ENCODE measurements at regions not wholly inside any gene's neighbourhood (a gene's known extent, or its start where the extent isn't known, plus 50 kb on each side); places are given as distances from the start of the nearest gene placed in this dataset.

DNA sequence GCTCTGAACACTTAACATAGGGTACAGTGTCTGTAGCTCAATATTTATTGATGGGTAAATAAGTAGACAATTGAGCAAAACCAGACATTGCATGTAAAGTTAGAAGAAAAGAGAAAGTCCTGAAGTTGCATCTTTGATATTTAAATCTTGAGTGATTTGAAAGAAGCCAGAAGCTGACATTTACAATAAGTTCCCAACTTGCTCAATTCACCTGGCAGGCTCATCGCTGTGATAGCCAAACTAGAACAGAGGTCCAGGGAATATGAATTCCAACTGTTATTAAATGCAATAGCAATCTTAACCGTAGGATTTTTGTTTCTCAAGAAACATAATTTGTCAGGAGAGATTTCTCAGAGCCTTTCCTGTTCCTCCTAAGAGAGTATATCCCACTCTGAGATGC is 65.9 kb upstream of the EDN1 start:
- intact Hi-C loops (cut with micrococcal nuclease; ENCODE audit: unreplicated experiment) = no loop called here
- H3K9me3 ChIP-seq (ENCODE audit: insufficient read depth, low read depth) = no peaks in the 10 kb centered on the region
- no peaks in the 10 kb centered on the region for H3K4me1 ChIP-seq (replicated peaks; ENCODE audit: insufficient read depth)
- no peak overlapping the region for H3K4me2 ChIP-seq
- no peaks in the 10 kb centered on the region for H3K9me2 ChIP-seq (ENCODE audit: insufficient read depth)
- CTCF ChIA-PET = no interaction called here
- DNase-seq = no peak
- POLR2A ChIA-PET (ENCODE audit: unreplicated experiment) = no interaction called here
- H3K79me2 ChIP-seq (ENCODE audit: low read depth) = no peaks in the 10 kb centered on the region
- no peak overlapping the region for H3K4me3 ChIP-seq
- H2AFZ ChIP-seq = no peak overlapping the region
- no peaks in the 10 kb centered on the region for H4K20me1 ChIP-seq (ENCODE audit: insufficient read depth)
- TF ChIP-seq EZH2 (IDR thresholded peaks at IDR 0.05; ENCODE audit: low read depth) = no peak
- TF ChIP-seq, protein P1, sequence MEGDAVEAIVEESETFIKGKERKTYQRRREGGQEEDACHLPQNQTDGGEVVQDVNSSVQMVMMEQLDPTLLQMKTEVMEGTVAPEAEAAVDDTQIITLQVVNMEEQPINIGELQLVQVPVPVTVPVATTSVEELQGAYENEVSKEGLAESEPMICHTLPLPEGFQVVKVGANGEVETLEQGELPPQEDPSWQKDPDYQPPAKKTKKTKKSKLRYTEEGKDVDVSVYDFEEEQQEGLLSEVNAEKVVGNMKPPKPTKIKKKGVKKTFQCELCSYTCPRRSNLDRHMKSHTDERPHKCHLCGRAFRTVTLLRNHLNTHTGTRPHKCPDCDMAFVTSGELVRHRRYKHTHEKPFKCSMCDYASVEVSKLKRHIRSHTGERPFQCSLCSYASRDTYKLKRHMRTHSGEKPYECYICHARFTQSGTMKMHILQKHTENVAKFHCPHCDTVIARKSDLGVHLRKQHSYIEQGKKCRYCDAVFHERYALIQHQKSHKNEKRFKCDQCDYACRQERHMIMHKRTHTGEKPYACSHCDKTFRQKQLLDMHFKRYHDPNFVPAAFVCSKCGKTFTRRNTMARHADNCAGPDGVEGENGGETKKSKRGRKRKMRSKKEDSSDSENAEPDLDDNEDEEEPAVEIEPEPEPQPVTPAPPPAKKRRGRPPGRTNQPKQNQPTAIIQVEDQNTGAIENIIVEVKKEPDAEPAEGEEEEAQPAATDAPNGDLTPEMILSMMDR (conservative IDR thresholded peaks at IDR 0.05) = no peak
- no TSS peak for BruUV-seq (replicated peaks)
- H3K27ac ChIP-seq = no peak overlapping the region
- no peaks in the 10 kb centered on the region for H3K27me3 ChIP-seq (ENCODE audit: insufficient read depth, low read depth)
- no peaks in the 10 kb centered on the region for H3K36me3 ChIP-seq (ENCODE audit: low read depth)
- H3F3A ChIP-seq (ENCODE audit: insufficient read depth, low read depth) = no peaks in the 10 kb centered on the region

DNA sequence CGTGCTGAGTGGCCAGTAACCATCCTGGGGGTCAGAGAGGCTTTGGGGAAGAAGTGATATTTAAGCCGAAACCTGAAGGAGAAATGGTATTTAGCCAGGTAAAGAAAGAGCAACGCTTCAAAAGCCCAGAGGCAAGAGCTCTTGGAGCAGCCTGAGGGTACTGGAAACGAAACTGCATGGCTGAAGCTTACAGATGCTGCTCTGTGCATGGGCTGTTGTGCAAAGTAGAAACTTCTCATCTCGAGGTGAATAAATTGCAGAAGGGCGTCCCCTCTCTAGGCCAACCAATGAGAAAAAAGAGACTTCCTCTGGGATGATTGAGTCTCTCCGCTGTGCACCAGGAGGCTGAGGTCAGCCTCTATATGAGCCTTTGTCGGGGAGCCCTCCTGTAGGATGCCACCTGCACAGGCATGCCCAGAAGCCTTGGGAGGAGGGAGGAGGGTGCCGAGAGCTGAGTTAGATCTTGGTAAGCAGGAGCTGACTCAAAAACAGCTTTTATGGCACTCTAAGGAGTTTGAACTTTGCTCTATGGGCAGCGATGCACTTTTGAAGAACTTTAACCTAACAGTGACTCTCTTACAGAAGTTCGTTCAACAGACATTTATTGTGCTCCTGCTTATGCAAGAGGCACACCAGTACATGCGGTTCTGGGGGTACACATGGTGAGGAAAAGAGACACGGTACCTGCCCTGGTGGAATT is 61.6 kb upstream of the EDN1 start:
- no TSS peak for BruUV-seq (replicated peaks)
- POLR2A ChIA-PET (ENCODE audit: unreplicated experiment) = no interaction called here

DNA sequence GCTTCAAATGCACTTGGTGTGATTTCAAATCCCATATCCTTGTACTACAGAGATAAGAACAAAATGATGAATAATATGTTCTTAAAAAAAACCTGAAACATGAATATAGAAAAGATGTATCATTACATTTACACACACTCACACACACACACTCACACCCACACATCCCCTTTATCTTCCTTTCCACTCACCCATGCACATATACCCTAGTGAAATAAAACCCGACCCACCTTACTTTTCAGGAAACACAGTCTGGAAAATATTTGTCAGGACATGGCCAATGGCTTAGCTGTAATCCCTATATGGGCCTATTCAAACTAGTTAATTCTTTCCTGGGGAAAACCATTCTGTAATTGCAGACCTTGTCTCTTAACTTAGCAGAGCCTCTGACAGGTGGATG is 60.8 kb upstream of the EDN1 start:
- Histone ChIP-seq H3K36me3 (ENCODE audit: low read depth) (no peaks in the 10 kb centered on the region), H3K79me2 (ENCODE audit: low read depth) (no peaks in the 10 kb centered on the region), H2AFZ (0 out of 2 replicates have a peak overlapping the region, but pooled peaks have one; percentile 1), H3F3A (ENCODE audit: insufficient read depth, low read depth) (no peaks in the 10 kb centered on the region), H3K4me3 (no peak overlapping the region), H3K9me3 (ENCODE audit: insufficient read depth, low read depth) (no peaks in the 10 kb centered on the region), H3K4me1 (replicated peaks; ENCODE audit: insufficient read depth) (peaks cover 5% of the 10 kb centered on the region), H3K4me2 (no peak overlapping the region), H3K27me3 (ENCODE audit: insufficient read depth, low read depth) (no peaks in the 10 kb centered on the region), H4K20me1 (ENCODE audit: insufficient read depth) (no peaks in the 10 kb centered on the region), H3K27ac (no peak overlapping the region), H3K9me2 (ENCODE audit: insufficient read depth) (no peaks in the 10 kb centered on the region)
- ChIA-PET POLR2A (ENCODE audit: unreplicated experiment) (no interaction called here), CTCF (no interaction called here)
- no peak for TF ChIP-seq EZH2 (IDR thresholded peaks at IDR 0.05; ENCODE audit: low read depth)
- TF ChIP-seq, protein P1 (conservative IDR thresholded peaks at IDR 0.05) = no peak
- DNase-seq = no peak
- intact Hi-C loops (cut with micrococcal nuclease; ENCODE audit: unreplicated experiment) = no loop called here
- no TSS peak for BruUV-seq (replicated peaks)

More for the DNA sequence above, 61.6 kb upstream of the EDN1 start:
- Histone ChIP-seq H3K4me2 (no peak overlapping the region), H3K4me3 (no peak overlapping the region), H3K79me2 (ENCODE audit: low read depth) (no peaks in the 10 kb centered on the region), H3K27me3 (ENCODE audit: insufficient read depth, low read depth) (no peaks in the 10 kb centered on the region), H2AFZ (no peak overlapping the region), H3K9me2 (ENCODE audit: insufficient read depth) (no peaks in the 10 kb centered on the region), H3F3A (ENCODE audit: insufficient read depth, low read depth) (no peaks in the 10 kb centered on the region), H3K36me3 (ENCODE audit: low read depth) (no peaks in the 10 kb centered on the region), H3K27ac (no peak overlapping the region), H4K20me1 (ENCODE audit: insufficient read depth) (no peaks in the 10 kb centered on the region), H3K9me3 (ENCODE audit: insufficient read depth, low read depth) (no peaks in the 10 kb centered on the region), H3K4me1 (replicated peaks; ENCODE audit: insufficient read depth) (peaks cover under 1% of the 10 kb centered on the region; the same call in 1 of the 2 replicates)
- CTCF ChIA-PET = interaction anchor here (0.7 kb wide), 1 partner anchor 473 kb away, joined by 6 read pairs; no protein-coding TSS in a partner anchor
- TF ChIP-seq, protein P1 (conservative IDR thresholded peaks at IDR 0.05) = no peak
- no peak for TF ChIP-seq EZH2 (IDR thresholded peaks at IDR 0.05; ENCODE audit: low read depth)
- no peak for DNase-seq
- intact Hi-C loops (cut with micrococcal nuclease; ENCODE audit: unreplicated experiment) = no loop called here

Data from PC-9 (cell line).